ENCODE measurements at regions not wholly inside any gene's neighbourhood (a gene's known extent, or its start where the extent isn't known, plus 50 kb on each side); places are given as distances from the start of the nearest gene placed in this dataset.

GRCh38 chr16:85524630-85525419 is 88.3 kb upstream of the GSE1 start (continued):
- TF ChIP-seq, protein P1, sequence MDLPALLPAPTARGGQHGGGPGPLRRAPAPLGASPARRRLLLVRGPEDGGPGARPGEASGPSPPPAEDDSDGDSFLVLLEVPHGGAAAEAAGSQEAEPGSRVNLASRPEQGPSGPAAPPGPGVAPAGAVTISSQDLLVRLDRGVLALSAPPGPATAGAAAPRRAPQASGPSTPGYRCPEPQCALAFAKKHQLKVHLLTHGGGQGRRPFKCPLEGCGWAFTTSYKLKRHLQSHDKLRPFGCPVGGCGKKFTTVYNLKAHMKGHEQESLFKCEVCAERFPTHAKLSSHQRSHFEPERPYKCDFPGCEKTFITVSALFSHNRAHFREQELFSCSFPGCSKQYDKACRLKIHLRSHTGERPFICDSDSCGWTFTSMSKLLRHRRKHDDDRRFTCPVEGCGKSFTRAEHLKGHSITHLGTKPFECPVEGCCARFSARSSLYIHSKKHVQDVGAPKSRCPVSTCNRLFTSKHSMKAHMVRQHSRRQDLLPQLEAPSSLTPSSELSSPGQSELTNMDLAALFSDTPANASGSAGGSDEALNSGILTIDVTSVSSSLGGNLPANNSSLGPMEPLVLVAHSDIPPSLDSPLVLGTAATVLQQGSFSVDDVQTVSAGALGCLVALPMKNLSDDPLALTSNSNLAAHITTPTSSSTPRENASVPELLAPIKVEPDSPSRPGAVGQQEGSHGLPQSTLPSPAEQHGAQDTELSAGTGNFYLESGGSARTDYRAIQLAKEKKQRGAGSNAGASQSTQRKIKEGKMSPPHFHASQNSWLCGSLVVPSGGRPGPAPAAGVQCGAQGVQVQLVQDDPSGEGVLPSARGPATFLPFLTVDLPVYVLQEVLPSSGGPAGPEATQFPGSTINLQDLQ (CRISPR knock-in tag; IDR thresholded peaks at IDR 0.05) = peak; percentile 61; the same call in 1 of the 2 replicates
- TF ChIP-seq ZNF20 (CRISPR knock-in tag; IDR thresholded peaks at IDR 0.05) (no peak; the same call in 1 of the 2 replicates), MED1 (CRISPR knock-in tag; IDR thresholded peaks at IDR 0.05) (peak; percentile 98), POLR2AphosphoS2 (IDR thresholded peaks at IDR 0.05; ENCODE audit: low read depth, low read length) (no peak), SNAI1 (CRISPR knock-in tag; IDR thresholded peaks at IDR 0.05; ENCODE audit: borderline replicate concordance) (peak; percentile 91), SP140L (CRISPR knock-in tag; IDR thresholded peaks at IDR 0.05; ENCODE audit: borderline replicate concordance) (peak; percentile 97), ZIK1 (CRISPR knock-in tag; IDR thresholded peaks at IDR 0.05; ENCODE audit: borderline replicate concordance, low read depth) (peak; percentile 81; the same call in 1 of the 2 replicates), PCBP2 (optimal IDR thresholded peaks at IDR 0.05; ENCODE audit: low read depth, low read length, poor library complexity, severe bottlenecking) (no peak), ZNF574 (CRISPR knock-in tag; IDR thresholded peaks at IDR 0.05) (peak; percentile 66; the same call in 1 of the 2 replicates), RELA (CRISPR knock-in tag; IDR thresholded peaks at IDR 0.05) (no peak), ZNF607 (CRISPR knock-in tag; IDR thresholded peaks at IDR 0.05; ENCODE audit: borderline replicate concordance) (peak; percentile 96), PPARG (CRISPR knock-in tag; conservative IDR thresholded peaks at IDR 0.05) (peak; percentile 91), ZSCAN12 (CRISPR knock-in tag; IDR thresholded peaks at IDR 0.05) (no peak; the same call in 1 of the 2 replicates), TOE1 (CRISPR knock-in tag; IDR thresholded peaks at IDR 0.05) (no peak; the same call in 1 of the 2 replicates), ZNF557 (CRISPR knock-in tag; IDR thresholded peaks at IDR 0.05) (no peak), ZNF44 (CRISPR knock-in tag; IDR thresholded peaks at IDR 0.05) (peak; percentile 70; the same call in 1 of the 2 replicates), EEA1 (CRISPR knock-in tag; IDR thresholded peaks at IDR 0.05; ENCODE audit: borderline replicate concordance) (no peak)
- TF ChIP-seq, protein P2, sequence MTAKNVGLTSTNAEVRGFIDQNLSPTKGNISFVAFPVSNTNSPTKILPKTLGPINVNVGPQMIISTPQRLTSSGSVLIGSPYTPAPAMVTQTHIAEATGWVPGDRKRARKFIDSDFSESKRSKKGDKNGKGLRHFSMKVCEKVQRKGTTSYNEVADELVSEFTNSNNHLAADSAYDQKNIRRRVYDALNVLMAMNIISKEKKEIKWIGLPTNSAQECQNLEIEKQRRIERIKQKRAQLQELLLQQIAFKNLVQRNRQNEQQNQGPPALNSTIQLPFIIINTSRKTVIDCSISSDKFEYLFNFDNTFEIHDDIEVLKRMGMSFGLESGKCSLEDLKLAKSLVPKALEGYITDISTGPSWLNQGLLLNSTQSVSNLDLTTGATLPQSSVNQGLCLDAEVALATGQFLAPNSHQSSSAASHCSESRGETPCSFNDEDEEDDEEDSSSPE (CRISPR knock-in tag; IDR thresholded peaks at IDR 0.05) = peak; percentile 69
- TF ChIP-seq, protein P3, sequence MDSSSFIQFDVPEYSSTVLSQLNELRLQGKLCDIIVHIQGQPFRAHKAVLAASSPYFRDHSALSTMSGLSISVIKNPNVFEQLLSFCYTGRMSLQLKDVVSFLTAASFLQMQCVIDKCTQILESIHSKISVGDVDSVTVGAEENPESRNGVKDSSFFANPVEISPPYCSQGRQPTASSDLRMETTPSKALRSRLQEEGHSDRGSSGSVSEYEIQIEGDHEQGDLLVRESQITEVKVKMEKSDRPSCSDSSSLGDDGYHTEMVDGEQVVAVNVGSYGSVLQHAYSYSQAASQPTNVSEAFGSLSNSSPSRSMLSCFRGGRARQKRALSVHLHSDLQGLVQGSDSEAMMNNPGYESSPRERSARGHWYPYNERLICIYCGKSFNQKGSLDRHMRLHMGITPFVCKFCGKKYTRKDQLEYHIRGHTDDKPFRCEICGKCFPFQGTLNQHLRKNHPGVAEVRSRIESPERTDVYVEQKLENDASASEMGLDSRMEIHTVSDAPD (CRISPR knock-in tag; IDR thresholded peaks at IDR 0.05) = peak; percentile 92
- TF ChIP-seq, protein P4, sequence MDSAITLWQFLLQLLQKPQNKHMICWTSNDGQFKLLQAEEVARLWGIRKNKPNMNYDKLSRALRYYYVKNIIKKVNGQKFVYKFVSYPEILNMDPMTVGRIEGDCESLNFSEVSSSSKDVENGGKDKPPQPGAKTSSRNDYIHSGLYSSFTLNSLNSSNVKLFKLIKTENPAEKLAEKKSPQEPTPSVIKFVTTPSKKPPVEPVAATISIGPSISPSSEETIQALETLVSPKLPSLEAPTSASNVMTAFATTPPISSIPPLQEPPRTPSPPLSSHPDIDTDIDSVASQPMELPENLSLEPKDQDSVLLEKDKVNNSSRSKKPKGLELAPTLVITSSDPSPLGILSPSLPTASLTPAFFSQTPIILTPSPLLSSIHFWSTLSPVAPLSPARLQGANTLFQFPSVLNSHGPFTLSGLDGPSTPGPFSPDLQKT (CRISPR knock-in tag; IDR thresholded peaks at IDR 0.05; ENCODE audit: borderline replicate concordance) = no peak
